ENCODE measurements at regions not wholly inside any gene's neighbourhood (a gene's known extent, or its start where the extent isn't known, plus 50 kb on each side); places are given as distances from the start of the nearest gene placed in this dataset.

- no peak for DNase-seq
Measured at GRCh38 chr2:120480903-120481445, 135.0 kb downstream of the INHBB start.

GRCh38 chr2:120481446-120482194, 135.7 kb downstream of the INHBB start:
- no peak for DNase-seq

GRCh38 chr2:120482334-120482733, 136.4 kb downstream of the INHBB start:
- DNase-seq = no peak

GRCh38 chr2:120483355-120483754, 137.4 kb downstream of the INHBB start:
- DNase-seq = no peak

- DNase-seq = no peak
Measured at GRCh38 chr2:120485096-120485495, 139.2 kb downstream of the INHBB start.

- DNase-seq = no peak
Measured at GRCh38 chr2:120486441-120486840, 140.5 kb downstream of the INHBB start.

- no peak for DNase-seq
Measured at GRCh38 chr2:120486946-120487345, 141.0 kb downstream of the INHBB start.

GRCh38 chr2:120488531-120488930, 142.6 kb downstream of the INHBB start:
- DNase-seq = no peak

GRCh38 chr2:120489023-120489422, 143.1 kb downstream of the INHBB start:
- DNase-seq = no peak

GRCh38 chr2:120490091-120490798, 144.3 kb downstream of the INHBB start:
- DNase-seq = no peak

GRCh38 chr2:120491111-120491625, 145.2 kb downstream of the INHBB start:
- no peak for DNase-seq

GRCh38 chr2:120493231-120493630, 147.3 kb downstream of the INHBB start:
- no peak for DNase-seq

- DNase-seq = no peak
Measured at GRCh38 chr2:120494446-120494845, 148.5 kb downstream of the INHBB start.

- DNase-seq = no peak
Measured at GRCh38 chr2:120495586-120495985, 149.7 kb downstream of the INHBB start.

GRCh38 chr2:120496235-120496634, 150.3 kb downstream of the INHBB start:
- no peak for DNase-seq

- DNase-seq = no peak
Measured at GRCh38 chr2:120496759-120497158, 150.8 kb downstream of the INHBB start.

GRCh38 chr2:120497261-120497977, 151.5 kb downstream of the INHBB start:
- no peak for DNase-seq

GRCh38 chr2:120498121-120498520, 152.2 kb downstream of the INHBB start:
- no peak for DNase-seq

GRCh38 chr2:120498576-120499394, 152.8 kb downstream of the INHBB start:
- DNase-seq = no peak

GRCh38 chr2:120499784-120500495, 154.0 kb downstream of the INHBB start:
- no peak for DNase-seq

GRCh38 chr2:120501591-120501990, 155.7 kb downstream of the INHBB start:
- DNase-seq = no peak

GRCh38 chr2:120502357-120502756, 156.4 kb downstream of the INHBB start:
- DNase-seq = no peak

Data from T-helper 9 cell (primary cell).